Mesendoderm (in vitro differentiated cells): ENCODE measurements at regions not wholly inside any gene's neighbourhood (a gene's known extent, or its start where the extent isn't known, plus 50 kb on each side); places are given as distances from the start of the nearest gene placed in this dataset.
"Not testable (repeated sequence)": the region's sequence is repeated elsewhere in the genome, so short reads cannot be mapped to it uniquely, and the experiment has no call there.

Source experiments
- DNase-seq: peaks from one replicate; pipeline ENCODE4 v3.0.0; 2013
- H2AK5ac ChIP-seq: 2 replicates; pipeline ENCODE4 v1.6.1; 2013; ENCODE audit warnings: low read length, inconsistent platforms
- H2BK120ac ChIP-seq: 2 replicates; pipeline ENCODE4 v1.6.1; 2013; ENCODE audit warnings: low read depth, mild to moderate bottlenecking, low read length, moderate library complexity, mixed read lengths
- H2BK15ac ChIP-seq: replicated peaks from 2 replicates; pipeline ENCODE4 v1.6.1; 2013; ENCODE audit warnings: low read depth, mild to moderate bottlenecking, moderate library complexity
- H2BK5ac ChIP-seq: 2 replicates; pipeline ENCODE4 v1.6.1; 2013; ENCODE audit warnings: low read length, inconsistent platforms
- H3K18ac ChIP-seq: 2 replicates; pipeline ENCODE4 v1.6.1; 2013; ENCODE audit warnings: mild to moderate bottlenecking, low read length, mixed read lengths
- H3K23ac ChIP-seq: one replicate; pipeline ENCODE4 v1.6.1; 2013; ENCODE audit warnings: low read length
- H3K27ac ChIP-seq: 2 replicates; pipeline ENCODE4 v1.5.1; 2013; ENCODE audit warnings: low read depth, mild to moderate bottlenecking, inconsistent platforms, low read length, moderate library complexity
- H3K27me3 ChIP-seq: 2 replicates; pipeline ENCODE4 v1.6.1; 2013; ENCODE audit warnings: low read length, control low read depth, mild to moderate bottlenecking, inconsistent platforms; ENCODE audit not compliant: insufficient read depth, poor library complexity
- H3K36me3 ChIP-seq: 2 replicates; pipeline ENCODE4 v1.6.1; 2013; ENCODE audit warnings: low read length, inconsistent platforms; ENCODE audit not compliant: control insufficient read depth, insufficient read depth
- H3K4ac ChIP-seq: one replicate; pipeline ENCODE4 v1.6.1; 2013; ENCODE audit warnings: low read depth, mild to moderate bottlenecking, low read length, moderate library complexity
- H3K4me1 ChIP-seq: 2 replicates; pipeline ENCODE4 v1.6.1; 2013; ENCODE audit warnings: low read depth, low read length, inconsistent platforms; ENCODE audit not compliant: control insufficient read depth
- H3K4me2 ChIP-seq: 2 replicates; pipeline ENCODE4 v1.6.1; 2013; ENCODE audit warnings: low read length
- H3K4me3 ChIP-seq: 2 replicates; pipeline ENCODE4 v1.5.1; 2013; ENCODE audit warnings: mild to moderate bottlenecking, low read length
- H3K56ac ChIP-seq: one replicate; pipeline ENCODE4 v1.6.1; 2013; ENCODE audit warnings: low read length
- H3K79me1 ChIP-seq: 2 replicates; pipeline ENCODE4 v1.6.1; 2013; ENCODE audit warnings: low read length, inconsistent platforms
- H3K79me2 ChIP-seq: 2 replicates; pipeline ENCODE4 v1.6.1; 2013; ENCODE audit warnings: mild to moderate bottlenecking, low read length; ENCODE audit not compliant: control insufficient read depth, insufficient read depth
- H3K9ac ChIP-seq: 2 replicates; pipeline ENCODE4 v1.6.1; 2013; ENCODE audit warnings: low read length, inconsistent platforms
- H4K5ac ChIP-seq: one replicate; pipeline ENCODE4 v1.6.1; 2013; ENCODE audit warnings: low read length
- H4K8ac ChIP-seq: one replicate; pipeline ENCODE4 v1.6.1; 2013; ENCODE audit warnings: low read depth, mild to moderate bottlenecking, control low read depth, low read length, moderate library complexity
- WGBS: extraction: QIAGEN DNeasy Blood & Tissue Kit; methylation state at CpG from one replicate; pipeline ENCODE4 v1.1.7; 2013; ENCODE audit warnings: low lambda C conversion rate, missing lambda C conversion rate; ENCODE audit not compliant: insufficient coverage; ENCODE audit errors: extremely low coverage; 5-methylcytosine and 5-hydroxymethylcytosine counted together

GRCh38 chr12:46581990-46582389 lies 209.4 kb upstream of the SLC38A2 start:
- not testable (repeated sequence) for H3K4ac ChIP-seq, DNase-seq, H2BK5ac ChIP-seq, H3K27me3 ChIP-seq, H3K18ac ChIP-seq, H2AK5ac ChIP-seq, H3K4me3 ChIP-seq, H3K79me2 ChIP-seq, H3K9ac ChIP-seq, H2BK120ac ChIP-seq, H3K4me1 ChIP-seq, H3K36me3 ChIP-seq, H3K4me2 ChIP-seq, H4K8ac ChIP-seq, H2BK15ac ChIP-seq, H3K27ac ChIP-seq, H3K56ac ChIP-seq, H4K5ac ChIP-seq, H3K79me1 ChIP-seq, H3K23ac ChIP-seq
- no CpG with 5 or more reads among the region's 2 CpGs for WGBS

DNA sequence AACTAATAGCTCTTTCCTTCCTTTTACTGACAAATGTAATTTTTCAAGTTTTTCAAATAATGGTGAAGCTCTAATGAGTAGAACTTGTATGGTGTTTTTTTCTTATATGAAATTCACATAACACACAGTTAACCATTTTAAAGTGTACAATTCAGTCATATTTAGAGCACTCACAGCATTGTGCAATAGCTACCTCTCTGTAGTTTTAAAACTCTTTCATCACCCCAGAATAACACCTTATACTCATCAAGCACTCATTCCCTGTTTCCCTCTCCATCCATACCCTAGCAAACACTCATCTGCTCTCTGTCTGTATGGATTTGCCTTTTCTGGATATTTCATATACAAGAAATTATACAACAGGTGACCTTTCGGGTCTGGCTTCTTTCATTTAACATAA lies 207.9 kb upstream of the SLC38A2 start:
- H3K27me3 ChIP-seq = no peaks in the 10 kb centered on the region
- H2BK5ac ChIP-seq = no peak overlapping the region
- H3K4me2 ChIP-seq = no peak overlapping the region
- no CpG with 5 or more reads among the region's 1 CpG for WGBS
- H3K4me1 ChIP-seq = no peaks in the 10 kb centered on the region
- H2BK120ac ChIP-seq = no peak overlapping the region
- H3K9ac ChIP-seq = no peak overlapping the region
- H4K8ac ChIP-seq = no peak overlapping the region
- no peaks in the 10 kb centered on the region for H3K36me3 ChIP-seq
- no peak overlapping the region for H3K4ac ChIP-seq
- H3K79me2 ChIP-seq = no peaks in the 10 kb centered on the region
- H2BK15ac ChIP-seq = no peak overlapping the region
- no peak overlapping the region for H3K4me3 ChIP-seq
- H2AK5ac ChIP-seq = no peak overlapping the region
- no peak overlapping the region for H4K5ac ChIP-seq
- no peak overlapping the region for H3K18ac ChIP-seq
- no peak for DNase-seq
- no peak overlapping the region for H3K27ac ChIP-seq
- H3K56ac ChIP-seq = no peak overlapping the region
- H3K79me1 ChIP-seq = no peaks in the 10 kb centered on the region
- no peak overlapping the region for H3K23ac ChIP-seq

- DNase-seq = no peak
- no peaks in the 10 kb centered on the region for H3K36me3 ChIP-seq
- no peak overlapping the region for H4K5ac ChIP-seq
- no peak overlapping the region for H3K23ac ChIP-seq
- no peaks in the 10 kb centered on the region for H3K79me1 ChIP-seq
- H3K56ac ChIP-seq = no peak overlapping the region
- H3K79me2 ChIP-seq = no peaks in the 10 kb centered on the region
- no peak overlapping the region for H3K4me2 ChIP-seq
- H3K27me3 ChIP-seq = no peaks in the 10 kb centered on the region
- no peak overlapping the region for H3K27ac ChIP-seq
- H3K18ac ChIP-seq = no peak overlapping the region
- no peak overlapping the region for H2BK120ac ChIP-seq
- no peak overlapping the region for H2BK5ac ChIP-seq
- H3K9ac ChIP-seq = no peak overlapping the region
- H3K4ac ChIP-seq = no peak overlapping the region
- H4K8ac ChIP-seq = no peak overlapping the region
- no peak overlapping the region for H2AK5ac ChIP-seq
- H3K4me1 ChIP-seq = no peaks in the 10 kb centered on the region
- H2BK15ac ChIP-seq = no peak overlapping the region
- no peak overlapping the region for H3K4me3 ChIP-seq
Observed at GRCh38 chr12:46579474-46579873, 206.9 kb upstream of the SLC38A2 start.

GRCh38 chr12:46578190-46578982 lies 205.8 kb upstream of the SLC38A2 start:
- H2BK120ac ChIP-seq = no peak overlapping the region
- no peaks in the 10 kb centered on the region for H3K79me1 ChIP-seq
- H4K5ac ChIP-seq = no peak overlapping the region
- H2AK5ac ChIP-seq = no peak overlapping the region
- DNase-seq = no peak
- H3K18ac ChIP-seq = no peak overlapping the region
- no peak overlapping the region for H3K27ac ChIP-seq
- no peak overlapping the region for H3K4me3 ChIP-seq
- no peaks in the 10 kb centered on the region for H3K79me2 ChIP-seq
- no peak overlapping the region for H3K9ac ChIP-seq
- H4K8ac ChIP-seq = no peak overlapping the region
- H3K23ac ChIP-seq = no peak overlapping the region
- H3K4me2 ChIP-seq = no peak overlapping the region
- H3K27me3 ChIP-seq = no peaks in the 10 kb centered on the region
- no peak overlapping the region for H2BK15ac ChIP-seq
- no peak overlapping the region for H3K4ac ChIP-seq
- H2BK5ac ChIP-seq = no peak overlapping the region
- H3K4me1 ChIP-seq = no peaks in the 10 kb centered on the region
- no peaks in the 10 kb centered on the region for H3K36me3 ChIP-seq
- WGBS = no CpG with 5 or more reads among the region's 4 CpGs
- H3K56ac ChIP-seq = no peak overlapping the region

DNA sequence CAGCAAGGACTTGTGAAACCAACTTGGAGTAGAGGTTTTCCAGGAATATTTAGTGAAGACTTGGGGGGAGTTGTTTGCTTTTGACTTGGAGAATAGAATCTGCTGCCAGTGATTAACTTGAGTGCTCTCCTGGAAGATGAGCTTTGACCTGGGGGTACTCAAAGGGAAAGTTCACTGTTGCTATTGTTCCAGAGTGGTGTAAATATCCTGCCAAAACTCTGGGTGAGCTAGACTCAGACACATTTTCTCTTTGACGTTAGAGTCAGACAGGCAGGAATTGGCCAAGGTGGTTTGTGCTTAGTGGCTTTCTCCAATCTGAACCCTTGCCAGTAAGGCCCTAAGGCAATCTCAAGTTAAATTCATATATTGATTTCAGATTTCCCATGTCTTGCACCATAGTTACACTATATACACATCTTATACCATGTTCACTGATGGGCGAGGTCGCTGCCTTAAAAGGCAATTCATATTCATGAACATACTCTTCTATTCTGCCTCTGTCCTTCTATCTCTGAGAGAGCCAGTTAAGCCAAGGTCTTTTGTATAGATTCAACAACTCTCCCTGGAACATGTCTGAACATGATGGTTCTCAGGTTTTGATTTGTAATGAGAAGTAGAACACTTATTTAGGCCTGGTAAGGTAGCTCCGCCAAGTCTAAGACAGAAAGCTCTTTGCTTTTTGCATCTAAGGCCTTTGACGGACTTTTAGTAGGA lies 204.6 kb upstream of the SLC38A2 start:
- WGBS = no CpG with 5 or more reads among the region's 5 CpGs
- no peak overlapping the region for H2AK5ac ChIP-seq

More for the DNA sequence above, 204.6 kb upstream of the SLC38A2 start:
- no peak for DNase-seq
- no peak overlapping the region for H2BK5ac ChIP-seq
- H2BK120ac ChIP-seq = no peak overlapping the region
- no peak overlapping the region for H3K18ac ChIP-seq
- no peak overlapping the region for H2BK15ac ChIP-seq
- H4K5ac ChIP-seq = no peak overlapping the region
- H3K23ac ChIP-seq = no peak overlapping the region
- no peaks in the 10 kb centered on the region for H3K4me1 ChIP-seq
- H3K4me2 ChIP-seq = no peak overlapping the region
- H3K27ac ChIP-seq = no peak overlapping the region
- no peaks in the 10 kb centered on the region for H3K36me3 ChIP-seq
- H3K4ac ChIP-seq = no peak overlapping the region
- H3K79me2 ChIP-seq = no peaks in the 10 kb centered on the region
- no peak overlapping the region for H3K9ac ChIP-seq
- H3K4me3 ChIP-seq = no peak overlapping the region
- no peak overlapping the region for H3K56ac ChIP-seq
- no peaks in the 10 kb centered on the region for H3K79me1 ChIP-seq
- no peak overlapping the region for H4K8ac ChIP-seq
- no peaks in the 10 kb centered on the region for H3K27me3 ChIP-seq
